GM23338 (cell line): ENCODE measurements at regions not wholly inside any gene's neighbourhood (a gene's known extent, or its start where the extent isn't known, plus 50 kb on each side); places are given as distances from the start of the nearest gene placed in this dataset.

ENCODE experiments used
- ATAC-seq: fragments of 200-7000 bp; cut with Tn5 transposase; 3 replicates; pipeline ENCODE4 v1.9.1; 2020
- DNase-seq: peaks from one replicate; pipeline ENCODE4 v3.0.0-alpha.2; 2015; ENCODE audit warnings: low spot score
- H2AFZ ChIP-seq: fragments of 200-600 bp; sonication (generic); 2 replicates; pipeline ENCODE4 v1.8.0; 2016; ENCODE audit warnings: antibody characterized with exemption, mild to moderate bottlenecking, moderate library complexity
- H3F3A ChIP-seq: fragments of 200-600 bp; sonication (generic); replicated peaks from 2 replicates; pipeline ENCODE4 v1.8.0; 2017; ENCODE audit warnings: antibody characterized with exemption, mixed run types, low read depth
- H3K27ac ChIP-seq: fragments of 200-600 bp; sonication (generic); 2 replicates; pipeline ENCODE4 v1.6.1; 2016; ENCODE audit warnings: low read depth
- H3K27me3 ChIP-seq: fragments of 200-600 bp; sonication (generic); 2 replicates; pipeline ENCODE4 v1.8.0; 2016; ENCODE audit warnings: mild to moderate bottlenecking, mixed run types, moderate library complexity; ENCODE audit not compliant: insufficient read depth
- H3K36me3 ChIP-seq: fragments of 200-600 bp; sonication (generic); 2 replicates; pipeline ENCODE4 v1.8.0; 2016; ENCODE audit warnings: mild to moderate bottlenecking; ENCODE audit not compliant: insufficient read depth
- H3K4me1 ChIP-seq: fragments of 200-600 bp; sonication (generic); 2 replicates; pipeline ENCODE4 v1.8.0; 2016; ENCODE audit warnings: mild to moderate bottlenecking, moderate library complexity; ENCODE audit not compliant: insufficient read depth
- H3K4me2 ChIP-seq: fragments of 200-600 bp; sonication (generic); 2 replicates; pipeline ENCODE4 v1.7.1; 2017; ENCODE audit warnings: mixed run types
- H3K4me3 ChIP-seq: fragments of 200-600 bp; sonication (generic); 2 replicates; pipeline ENCODE4 v1.6.1; 2016; ENCODE audit warnings: mixed run types
- H3K79me2 ChIP-seq: fragments of 200-600 bp; sonication (generic); replicated peaks from 2 replicates; pipeline ENCODE4 v1.8.0; 2017; ENCODE audit warnings: mild to moderate bottlenecking; ENCODE audit not compliant: insufficient read depth
- H3K9me2 ChIP-seq: fragments of 200-600 bp; sonication (generic); 2 replicates; pipeline ENCODE4 v1.8.0; 2017; ENCODE audit not compliant: insufficient read depth
- H4K20me1 ChIP-seq: fragments of 200-600 bp; sonication (generic); replicated peaks from 2 replicates; pipeline ENCODE4 v1.8.0; 2017; ENCODE audit warnings: mild to moderate bottlenecking; ENCODE audit not compliant: insufficient read depth
- H3K27ac Mint-ChIP-seq: 2 replicates; pipeline ENCODE4 v1.8.0; 2020; ENCODE audit warnings: inconsistent platforms, mild to moderate bottlenecking, moderate library complexity, mixed read lengths
- H3K27me3 Mint-ChIP-seq: 3 replicates; pipeline ENCODE4 v1.8.0; 2022; ENCODE audit warnings: low read depth, mild to moderate bottlenecking, moderate library complexity, mixed read lengths, inconsistent platforms; ENCODE audit not compliant: insufficient read depth, poor library complexity
- H3K36me3 Mint-ChIP-seq: 3 replicates; pipeline ENCODE4 v1.8.0; 2021; ENCODE audit warnings: low read depth, mild to moderate bottlenecking, inconsistent platforms, moderate library complexity, mixed read lengths
- H3K4me1 Mint-ChIP-seq: 3 replicates; pipeline ENCODE4 v1.8.0; 2020; ENCODE audit warnings: mild to moderate bottlenecking, inconsistent platforms, mixed read lengths
- H3K4me3 Mint-ChIP-seq: 3 replicates; pipeline ENCODE4 v1.8.0; 2021; ENCODE audit warnings: moderate library complexity, mild to moderate bottlenecking, inconsistent platforms, mixed read lengths
- H3K9me3 Mint-ChIP-seq: 3 replicates; pipeline ENCODE4 v1.8.0; 2020; ENCODE audit warnings: moderate library complexity, mild to moderate bottlenecking, inconsistent platforms, mixed read lengths
- CREB1 ChIP-seq: fragments of 250-450 bp; sonication (Bioruptor Pico); IDR thresholded peaks from 2 replicates; pipeline ENCODE4 v1.5.0; 2020; ENCODE audit warnings: low read depth, mild to moderate bottlenecking, moderate library complexity
- CTCF ChIP-seq, 2 experiments: fragments of 200-600 bp in 1 of 2; sonication (generic) in 1 of 2; conservative IDR thresholded peaks; 2 replicates each; pipeline versions ENCODE4 v1.5.1 to v1.6.1; 2016 to 2017; ENCODE audit warnings: antibody characterized with exemption in 2 of 2, low read depth in 2 of 2, mild to moderate bottlenecking in 2 of 2, moderate library complexity in 1 of 2
- ETS1 ChIP-seq: IDR thresholded peaks from 2 replicates; pipeline ENCODE4 v1.6.1; 2016; ENCODE audit warnings: antibody characterized with exemption
- EZH2 ChIP-seq: fragments of 200-600 bp; sonication (generic); IDR thresholded peaks from one replicate; pipeline ENCODE4 v1.8.0; 2017; ENCODE audit warnings: antibody characterized with exemption, mild to moderate bottlenecking, low read depth; ENCODE audit not compliant: unreplicated experiment
- EZH2phosphoT487 ChIP-seq: fragments of 200-600 bp; sonication (generic); IDR thresholded peaks from one replicate; pipeline ENCODE4 v1.8.1; 2018; ENCODE audit warnings: antibody characterized with exemption; ENCODE audit not compliant: unreplicated experiment
- JUNB ChIP-seq: IDR thresholded peaks from one replicate; pipeline ENCODE4 v1.6.1; 2016; ENCODE audit warnings: antibody characterized with exemption; ENCODE audit not compliant: unreplicated experiment
- NANOG ChIP-seq: IDR thresholded peaks from 2 replicates; pipeline ENCODE4 v1.6.1; 2016; ENCODE audit warnings: antibody characterized with exemption, borderline replicate concordance
- POLR2AphosphoS5 ChIP-seq: IDR thresholded peaks from 2 replicates; pipeline ENCODE4 v1.6.1; 2016; ENCODE audit warnings: antibody characterized with exemption, low read depth
- REST ChIP-seq: IDR thresholded peaks from one replicate; pipeline ENCODE4 v1.6.1; 2018; ENCODE audit warnings: antibody characterized with exemption; ENCODE audit not compliant: unreplicated experiment
- STAT1 ChIP-seq: IDR thresholded peaks from one replicate; pipeline ENCODE4 v1.6.1; 2016; ENCODE audit warnings: antibody characterized with exemption; ENCODE audit not compliant: unreplicated experiment
- ZNF114 ChIP-seq: fragments of 250-450 bp; sonication (Bioruptor Pico); IDR thresholded peaks from 2 replicates; pipeline ENCODE4 v1.5.0; 2020; ENCODE audit warnings: mild to moderate bottlenecking, moderate library complexity
- ZNF331 ChIP-seq: fragments of 250-450 bp; sonication (Bioruptor Pico); IDR thresholded peaks from 2 replicates; pipeline ENCODE4 v1.5.0; 2020; ENCODE audit warnings: low read depth, mild to moderate bottlenecking, moderate library complexity
- ZNF462 ChIP-seq: fragments of 250-450 bp; sonication (Bioruptor Pico); IDR thresholded peaks from 2 replicates; pipeline ENCODE4 v1.5.0; 2020; ENCODE audit warnings: mild to moderate bottlenecking, moderate library complexity

- no peaks in the 10 kb centered on the region for H3K9me2 ChIP-seq
- Mint-ChIP-seq H3K27ac (no peak overlapping the region), H3K9me3 (no peaks in the 10 kb centered on the region), H3K27me3 (peaks cover 19% of the 10 kb centered on the region), H3K4me3 (no peak overlapping the region), H3K4me1 (peaks cover 32% of the 10 kb centered on the region), H3K36me3 (no peaks in the 10 kb centered on the region; the same call in 2 of the 3 replicates)
- H3K79me2 ChIP-seq, result peaks cover 5% of the 10 kb centered on the region; the same call in 1 of the 2 replicates
- no peaks in the 10 kb centered on the region; the same call in 1 of the 2 replicates for H4K20me1 ChIP-seq
- DNase-seq (peak; percentile 49), ATAC-seq (peak; percentile 8; the same call in 1 of the 3 replicates)
- no peak overlapping the region for H3K4me3 ChIP-seq
- TF ChIP-seq REST, result no peak
- TF ChIP-seq JUNB, result no peak
- TF ChIP-seq EZH2, result no peak
- no peak for TF ChIP-seq ZNF462 (CRISPR knock-in tag)
- no peak for TF ChIP-seq ZNF114 (CRISPR knock-in tag)
- TF ChIP-seq ZNF331 (CRISPR knock-in tag), result no peak
- no peak for TF ChIP-seq EZH2phosphoT487
- TF ChIP-seq CTCF (conservative IDR thresholded peaks at IDR 0.05; ENCODE audit: low read depth in 2 of 2), result no peak
- TF ChIP-seq STAT1, result no peak
- no peak for TF ChIP-seq NANOG
- TF ChIP-seq POLR2AphosphoS5, result no peak
- TF ChIP-seq CREB1 (CRISPR knock-in tag), result no peak
- TF ChIP-seq ETS1, result no peak
- no peaks in the 10 kb centered on the region for H3F3A ChIP-seq
- no peak overlapping the region for H3K27ac ChIP-seq
- peaks cover 6% of the 10 kb centered on the region for H3K4me1 ChIP-seq
- H2AFZ ChIP-seq, result no peak overlapping the region
- peak overlapping the region; percentile 57; the same call in 1 of the 2 replicates for H3K4me2 ChIP-seq
- H3K27me3 ChIP-seq, result no peaks in the 10 kb centered on the region
- H3K36me3 ChIP-seq, result no peaks in the 10 kb centered on the region
Measured at GRCh38 chr16:85276721-85277120, 164.4 kb upstream of the CIBAR2 start.
